AG04450 (cell line): ENCODE measurements at regions not wholly inside any gene's neighbourhood (a gene's known extent, or its start where the extent isn't known, plus 50 kb on each side); places are given as distances from the start of the nearest gene placed in this dataset.

Experiments
- CTCF ChIA-PET: fragments of 300-600, 350-600 bp; formaldehyde crosslinking; extraction: SDS; loops from one replicate; lab custom pipeline; 2022; ENCODE audit warnings: antibody characterized with exemption, inconsistent platforms; lab: Charles Lee
- POLR2A ChIA-PET: fragments of 350-600 bp; formaldehyde crosslinking; extraction: SDS; loops from one replicate; lab custom pipeline; 2021; ENCODE audit warnings: antibody characterized with exemption, inconsistent platforms; lab: Yijun Ruan, JAX
- DNase-seq: peaks from one replicate; pipeline ENCODE4 v3.0.0-alpha.2; 2011; ENCODE audit warnings: low read depth, low spot score
- H3K27ac ChIP-seq: one replicate; pipeline ENCODE4 v1.5.1; 2012; ENCODE audit warnings: low read depth, low read length, control low read depth
- H3K27me3 ChIP-seq: one replicate; pipeline ENCODE4 v1.6.0; 2012; ENCODE audit warnings: low read length; ENCODE audit not compliant: control insufficient read depth, insufficient read depth
- H3K4me3 ChIP-seq: 2 replicates; pipeline ENCODE4 v1.5.1; 2011; ENCODE audit warnings: mild to moderate bottlenecking, low read depth, low read length, control low read depth
- H3K9me3 ChIP-seq: 2 replicates; pipeline ENCODE4 v1.5.1; 2012; ENCODE audit warnings: low read length; ENCODE audit not compliant: control insufficient read depth, insufficient read depth
- TF ChIP-seq, protein P1 (sequence below): IDR thresholded peaks from 2 replicates; pipeline ENCODE4 v1.5.1; 2011; ENCODE audit warnings: low read depth, low read length, control low read depth, inconsistent platforms

DNA sequence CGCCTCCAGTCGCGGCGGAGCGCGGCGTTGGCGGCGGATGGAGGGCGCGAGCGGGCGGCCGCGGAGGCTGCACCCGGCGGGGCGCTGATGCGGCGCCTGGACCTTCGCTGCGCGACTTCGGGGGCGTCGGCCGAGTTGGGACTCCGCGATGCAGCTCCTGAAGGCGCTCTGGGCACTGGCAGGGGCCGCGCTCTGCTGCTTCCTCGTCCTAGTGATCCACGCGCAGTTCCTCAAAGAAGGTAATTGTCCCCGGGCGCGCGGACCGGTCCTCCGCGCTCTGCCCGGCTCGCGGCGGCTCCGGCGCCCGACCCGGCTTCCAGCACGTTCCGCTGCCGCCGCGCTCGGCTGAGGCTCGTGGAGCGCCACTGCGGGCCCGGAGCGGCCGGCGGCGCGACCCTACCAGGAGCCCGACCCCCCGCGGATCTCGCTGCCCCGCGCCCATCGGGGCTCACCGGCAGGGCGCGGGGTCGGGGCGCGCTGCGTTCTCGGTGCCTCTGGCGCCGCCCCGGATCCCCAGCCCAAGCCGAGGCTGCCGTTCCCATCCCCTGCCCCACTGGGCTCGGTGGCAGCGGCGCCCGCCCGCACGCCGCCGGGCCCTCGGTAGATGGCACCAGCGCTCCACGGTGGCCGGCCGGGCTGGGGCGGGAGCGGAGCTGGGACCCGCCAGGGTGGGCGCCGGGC, 1251.2 kb downstream of the BRD1 start:
- ChIA-PET CTCF (no interaction called here), POLR2A (no interaction called here)
- TF ChIP-seq, protein P1, sequence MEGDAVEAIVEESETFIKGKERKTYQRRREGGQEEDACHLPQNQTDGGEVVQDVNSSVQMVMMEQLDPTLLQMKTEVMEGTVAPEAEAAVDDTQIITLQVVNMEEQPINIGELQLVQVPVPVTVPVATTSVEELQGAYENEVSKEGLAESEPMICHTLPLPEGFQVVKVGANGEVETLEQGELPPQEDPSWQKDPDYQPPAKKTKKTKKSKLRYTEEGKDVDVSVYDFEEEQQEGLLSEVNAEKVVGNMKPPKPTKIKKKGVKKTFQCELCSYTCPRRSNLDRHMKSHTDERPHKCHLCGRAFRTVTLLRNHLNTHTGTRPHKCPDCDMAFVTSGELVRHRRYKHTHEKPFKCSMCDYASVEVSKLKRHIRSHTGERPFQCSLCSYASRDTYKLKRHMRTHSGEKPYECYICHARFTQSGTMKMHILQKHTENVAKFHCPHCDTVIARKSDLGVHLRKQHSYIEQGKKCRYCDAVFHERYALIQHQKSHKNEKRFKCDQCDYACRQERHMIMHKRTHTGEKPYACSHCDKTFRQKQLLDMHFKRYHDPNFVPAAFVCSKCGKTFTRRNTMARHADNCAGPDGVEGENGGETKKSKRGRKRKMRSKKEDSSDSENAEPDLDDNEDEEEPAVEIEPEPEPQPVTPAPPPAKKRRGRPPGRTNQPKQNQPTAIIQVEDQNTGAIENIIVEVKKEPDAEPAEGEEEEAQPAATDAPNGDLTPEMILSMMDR, result no peak
- Histone ChIP-seq H3K9me3 (peaks cover 62% of the 10 kb centered on the region), H3K27ac (no peak overlapping the region), H3K4me3 (no peak overlapping the region), H3K27me3 (no peaks in the 10 kb centered on the region)
- DNase-seq, result no peak

DNA sequence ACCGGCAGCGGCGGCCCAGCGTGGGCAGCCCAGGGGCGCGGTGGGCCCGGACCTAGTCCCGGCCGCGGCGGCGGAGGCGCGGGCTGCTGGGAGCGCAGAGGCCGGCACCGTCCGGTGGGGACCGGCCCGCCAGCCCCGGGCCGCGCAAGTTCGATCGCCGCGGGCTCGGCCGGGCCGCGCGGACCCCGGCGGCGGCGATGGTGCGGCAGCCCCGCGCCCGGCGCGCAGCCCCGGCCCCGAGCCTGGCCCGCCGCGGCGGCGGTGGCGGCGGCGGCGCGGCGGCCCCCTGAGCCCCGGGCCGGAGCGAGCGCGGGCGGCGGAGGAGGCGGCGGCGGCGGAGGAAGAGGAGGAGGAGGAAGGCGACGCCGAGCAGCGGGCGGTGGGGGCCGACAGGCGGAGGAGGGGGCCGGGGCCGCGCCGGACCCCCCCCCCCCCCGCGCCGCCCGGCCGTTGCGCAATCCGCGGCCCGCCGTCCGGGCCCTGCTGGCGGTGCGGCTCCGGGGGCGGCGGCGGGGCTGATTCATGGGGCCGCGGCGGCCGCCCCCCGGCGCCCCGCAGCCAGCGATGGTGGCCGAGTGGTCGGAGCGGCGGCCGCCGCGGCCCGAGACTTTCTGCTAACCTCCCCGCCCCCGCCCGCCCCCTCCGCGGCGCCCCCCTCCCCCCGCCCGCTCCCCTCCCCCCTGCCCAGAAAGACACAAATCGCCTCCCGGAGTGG, 1251.9 kb downstream of the BRD1 start:
- POLR2A ChIA-PET, result no interaction called here
- Histone ChIP-seq H3K27me3 (no peaks in the 10 kb centered on the region), H3K9me3 (peaks cover 55% of the 10 kb centered on the region), H3K4me3 (no peak overlapping the region), H3K27ac (no peak overlapping the region)
- CTCF ChIA-PET, result no interaction called here
- no peak for DNase-seq
- TF ChIP-seq, protein P1, result no peak

DNA sequence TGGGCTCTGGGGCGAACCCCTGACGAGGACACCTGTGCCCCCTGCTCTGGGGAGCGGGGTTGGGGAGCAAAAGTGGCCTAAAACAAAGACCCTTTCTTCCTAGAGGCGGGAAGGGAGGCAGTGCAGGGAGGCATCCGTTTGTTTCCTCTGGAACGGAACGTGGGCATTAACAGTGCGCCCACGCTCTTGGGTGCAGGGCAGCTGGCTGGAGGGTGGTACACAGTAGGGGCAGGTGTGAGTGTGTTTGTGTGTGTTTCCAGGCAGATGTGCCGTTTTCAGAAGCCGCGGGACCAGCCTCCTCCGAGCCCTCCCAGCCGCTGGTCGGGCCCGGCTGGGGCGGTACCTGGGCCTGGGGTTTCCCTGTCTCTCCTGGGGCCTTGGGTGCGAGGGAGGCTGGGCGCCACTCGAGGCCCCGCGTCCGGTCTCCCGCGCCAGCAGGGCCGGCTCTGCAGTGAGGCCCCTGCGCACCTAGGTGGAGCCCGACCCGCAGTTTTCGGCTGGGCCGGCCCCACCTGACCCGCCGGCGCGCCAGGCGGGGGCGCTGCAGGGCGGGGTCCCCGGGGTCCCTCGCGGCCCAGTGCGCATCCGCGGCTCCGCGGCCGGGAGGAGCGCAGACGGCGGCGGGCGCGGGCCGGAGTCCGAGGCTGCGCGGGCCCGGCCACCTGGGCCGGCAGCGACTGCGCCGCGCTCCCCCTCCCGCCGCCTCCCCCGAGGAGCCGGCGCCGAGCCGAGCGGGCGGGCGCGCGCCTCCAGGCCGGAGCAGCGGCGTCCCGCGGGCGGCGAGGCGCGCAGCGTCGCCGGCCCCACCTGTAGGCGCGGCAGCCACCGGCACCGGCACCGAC, 1252.7 kb downstream of the BRD1 start:
- TF ChIP-seq, protein P1, result no peak
- no peak overlapping the region for H3K4me3 ChIP-seq
- H3K27me3 ChIP-seq, result no peaks in the 10 kb centered on the region
- peaks cover 50% of the 10 kb centered on the region for H3K9me3 ChIP-seq
- H3K27ac ChIP-seq, result no peak overlapping the region
- no peak for DNase-seq
- ChIA-PET CTCF (no interaction called here), POLR2A (no interaction called here)

DNA sequence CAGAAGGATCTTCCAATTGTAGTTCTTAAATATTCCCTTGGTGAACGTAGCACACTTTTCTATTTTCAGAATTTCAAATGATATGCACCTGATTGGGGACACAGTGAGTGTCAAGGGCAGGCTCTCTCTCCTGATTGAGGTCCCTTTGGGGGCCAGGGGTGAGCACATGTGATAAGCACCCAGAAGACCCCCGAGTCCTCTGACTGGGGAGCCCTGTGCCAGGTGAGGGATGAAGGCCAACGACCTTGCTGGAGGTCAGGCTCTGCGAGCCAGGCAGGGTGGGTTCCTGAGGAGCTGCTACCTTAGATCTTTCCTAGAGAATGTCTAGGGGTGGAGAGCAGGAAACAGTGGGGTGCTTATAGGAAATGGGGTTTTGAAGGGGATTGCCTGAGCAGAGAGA, 1253.9 kb downstream of the BRD1 start:
- H3K9me3 ChIP-seq, result peaks cover 54% of the 10 kb centered on the region
- H3K4me3 ChIP-seq, result no peak overlapping the region
- CTCF ChIA-PET, result no interaction called here
- no peaks in the 10 kb centered on the region for H3K27me3 ChIP-seq
- POLR2A ChIA-PET, result no interaction called here
- TF ChIP-seq, protein P1, result no peak
- H3K27ac ChIP-seq, result no peak overlapping the region
- no peak for DNase-seq
